CD4-positive, CD25-positive, alpha-beta regulatory T cell (primary cell): ENCODE measurements at regions not wholly inside any gene's neighbourhood (a gene's known extent, or its start where the extent isn't known, plus 50 kb on each side); places are given as distances from the start of the nearest gene placed in this dataset.
A peak's percentile ranks its signal among the peaks of the same experiment; 100 is the strongest.

Source experiments
- ATAC-seq, 2 donors: fragments of 150-1000 bp; cut with Tn5 transposase; one replicate each; pipeline ENCODE4 v1.10.0; 2021; ENCODE audit warnings: low read depth in 2 of 2, moderate number of reproducible peaks in 2 of 2, moderate library complexity in 1 of 2
- DNase-seq, 3 donors: peaks; one replicate each; pipeline versions ENCODE4 v3.0.0 to v3.0.0-alpha.2; 2012 to 2022; ENCODE audit warnings: mixed read lengths in 1 of 3
- H3K27ac ChIP-seq: one replicate; pipeline ENCODE4 v1.7.0; 2013; ENCODE audit warnings: mild to moderate bottlenecking, low read length; ENCODE audit not compliant: insufficient read depth, poor library complexity, severe bottlenecking
- H3K27me3 ChIP-seq: one replicate; pipeline ENCODE4 v1.7.0; 2013; ENCODE audit warnings: low read length; ENCODE audit not compliant: control insufficient read depth, insufficient read depth
- H3K36me3 ChIP-seq: one replicate; pipeline ENCODE4 v1.7.0; 2013; ENCODE audit warnings: mild to moderate bottlenecking, low read length, moderate library complexity; ENCODE audit not compliant: control insufficient read depth, insufficient read depth
- H3K4me1 ChIP-seq: 2 replicates; pipeline ENCODE4 v1.7.0; 2013; ENCODE audit warnings: mild to moderate bottlenecking, low read length; ENCODE audit not compliant: insufficient read depth, control insufficient read depth, poor library complexity, severe bottlenecking
- H3K4me3 ChIP-seq: one replicate; pipeline ENCODE4 v1.7.0; 2013; ENCODE audit warnings: low read depth, mild to moderate bottlenecking, low read length, moderate library complexity
- H3K9me3 ChIP-seq, 2 experiments: 1 replicate in 1 of 2; 2 replicates in 1 of 2; pipeline ENCODE4 v1.7.0; 2013; ENCODE audit warnings: low read length in 2 of 2, mild to moderate bottlenecking in 1 of 2, moderate library complexity in 1 of 2; ENCODE audit not compliant: control insufficient read depth in 2 of 2
- H3K27ac Mint-ChIP-seq, 3 donors: one replicate each; pipeline ENCODE4 v1.8.0; 2020 to 2022; ENCODE audit warnings: mild to moderate bottlenecking in 3 of 3, mixed read lengths in 3 of 3, moderate library complexity in 2 of 3
- H3K27me3 Mint-ChIP-seq: one replicate; pipeline ENCODE4 v1.8.0; 2022; ENCODE audit warnings: mild to moderate bottlenecking, mixed read lengths
- H3K36me3 Mint-ChIP-seq: one replicate; pipeline ENCODE4 v1.8.0; 2020; ENCODE audit warnings: mixed read lengths
- H3K4me1 Mint-ChIP-seq, 4 donors: one replicate each; pipeline ENCODE4 v1.8.0; 2020 to 2022; ENCODE audit warnings: mixed read lengths in 4 of 4, mild to moderate bottlenecking in 1 of 4
- H3K4me3 Mint-ChIP-seq, 4 donors: one replicate each; pipeline ENCODE4 v1.8.0; 2020 to 2022; ENCODE audit warnings: mild to moderate bottlenecking in 4 of 4, mixed read lengths in 4 of 4, moderate library complexity in 3 of 4
- H3K9me3 Mint-ChIP-seq, 7 donors: one replicate each; pipeline ENCODE4 v1.8.0; 2020 to 2022; ENCODE audit warnings: mixed read lengths in 7 of 7, mild to moderate bottlenecking in 3 of 7, moderate library complexity in 2 of 7

DNA sequence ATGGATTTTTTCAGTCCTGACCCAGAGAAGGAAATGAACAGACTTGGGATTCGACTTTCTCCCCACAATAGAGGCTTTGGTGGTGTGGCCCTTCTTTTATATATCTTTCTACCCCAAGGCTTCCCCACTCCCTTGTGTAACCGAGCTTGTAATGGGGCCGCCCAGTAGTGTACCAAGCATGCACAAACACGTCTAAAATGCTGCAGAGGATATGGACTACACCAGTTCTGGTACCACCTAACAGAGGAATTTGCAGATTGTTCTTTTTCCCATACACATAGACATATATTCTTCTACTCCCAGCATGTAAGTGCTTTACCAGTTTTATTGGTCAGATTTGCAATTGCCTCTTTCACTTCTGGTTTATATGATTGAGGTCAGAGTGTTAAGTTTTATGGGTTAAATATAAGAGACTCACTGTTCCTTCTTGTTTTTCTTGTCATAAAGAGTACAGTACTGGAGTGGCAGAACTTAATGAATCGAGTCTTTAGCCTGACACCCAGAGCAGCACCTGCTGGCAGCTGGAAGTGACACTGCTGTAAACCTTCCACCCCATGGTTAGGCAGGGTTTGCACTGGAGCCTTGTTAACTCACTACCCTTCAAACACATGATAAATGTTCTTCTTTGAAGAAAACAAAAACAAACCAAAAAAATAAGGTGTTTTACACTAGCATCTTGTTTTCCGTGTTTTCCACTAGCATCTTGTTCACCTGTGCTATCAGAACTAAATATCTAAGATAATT lies 198.6 kb downstream of the PTPRC start:
- Mint-ChIP-seq H3K36me3 (peaks cover 4% of the 10 kb centered on the region), H3K4me1 (no peaks in the 10 kb centered on the region), H3K4me3 (no peak overlapping the region), H3K9me3 (peaks cover 0 to 4% (median 0%) of the 10 kb centered on the region in 7 donors), H3K27me3 (no peaks in the 10 kb centered on the region), H3K27ac (no peak overlapping the region)
- Histone ChIP-seq H3K36me3 (no peaks in the 10 kb centered on the region), H3K4me3 (no peak overlapping the region), H3K27ac (no peak overlapping the region), H3K9me3 (no peaks in the 10 kb centered on the region), H3K27me3 (no peaks in the 10 kb centered on the region), H3K4me1 (no peaks in the 10 kb centered on the region)
- peak in 1 of 3 donors; percentile 8 for DNase-seq
- ATAC-seq = no peak

DNA sequence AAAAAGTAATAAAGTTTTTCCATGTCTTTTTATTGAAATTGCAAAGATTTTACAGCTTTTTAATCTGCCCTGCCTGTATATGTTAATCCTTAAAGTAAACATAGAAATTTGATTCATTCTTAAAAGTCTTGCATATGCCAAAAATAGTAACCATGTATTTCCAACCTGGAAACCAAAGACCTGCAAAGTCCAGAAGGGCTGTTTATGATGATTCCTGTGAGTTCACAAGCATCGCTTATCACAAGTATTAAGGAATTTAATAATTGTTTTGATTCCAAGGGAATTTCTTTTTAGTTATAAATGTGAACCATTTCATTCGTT lies 199.1 kb downstream of the PTPRC start:
- Histone ChIP-seq H3K36me3 (no peaks in the 10 kb centered on the region), H3K27ac (no peak overlapping the region), H3K27me3 (no peaks in the 10 kb centered on the region), H3K9me3 (no peaks in the 10 kb centered on the region), H3K4me3 (no peak overlapping the region), H3K4me1 (no peaks in the 10 kb centered on the region)
- no peak overlapping the region for H3K4me3 Mint-ChIP-seq
- DNase-seq = no peak
- no peak overlapping the region for H3K27ac Mint-ChIP-seq
- H3K36me3 Mint-ChIP-seq = peaks cover 4% of the 10 kb centered on the region
- no peak for ATAC-seq
- no peaks in the 10 kb centered on the region for H3K27me3 Mint-ChIP-seq
- no peaks in the 10 kb centered on the region for H3K4me1 Mint-ChIP-seq
- peaks cover 0 to 4% (median 0%) of the 10 kb centered on the region in 7 donors for H3K9me3 Mint-ChIP-seq

DNA sequence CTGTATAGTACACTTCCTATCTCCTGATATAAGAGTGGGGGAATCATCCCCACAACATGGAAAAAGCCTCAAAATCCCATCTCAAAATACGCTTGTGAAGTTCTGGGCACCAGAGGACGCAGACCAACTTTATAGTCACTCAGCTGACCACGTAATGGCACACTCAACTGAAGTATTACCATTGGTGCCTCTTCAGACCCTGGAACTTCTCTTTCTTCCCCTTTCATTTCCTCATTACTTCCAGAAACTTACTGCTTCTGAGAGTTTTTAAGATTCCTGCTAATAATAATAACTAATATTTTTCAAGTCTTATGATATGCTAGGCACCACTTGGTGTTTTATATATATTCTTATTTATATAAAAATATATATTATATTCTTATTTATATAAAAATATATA lies 202.6 kb downstream of the PTPRC start:
- H3K4me3 ChIP-seq = no peak overlapping the region
- H3K9me3 Mint-ChIP-seq = peaks cover 0 to 2% (median 0%) of the 10 kb centered on the region in 7 donors
- H3K9me3 ChIP-seq = no peaks in the 10 kb centered on the region
- H3K27me3 Mint-ChIP-seq = no peaks in the 10 kb centered on the region
- no peaks in the 10 kb centered on the region for H3K36me3 ChIP-seq
- no peak overlapping the region for H3K27ac ChIP-seq
- no peak overlapping the region for H3K27ac Mint-ChIP-seq
- H3K4me3 Mint-ChIP-seq = no peak overlapping the region
- H3K4me1 ChIP-seq = no peaks in the 10 kb centered on the region
- no peaks in the 10 kb centered on the region for H3K27me3 ChIP-seq
- H3K36me3 Mint-ChIP-seq = peaks cover 14% of the 10 kb centered on the region
- no peak for ATAC-seq
- H3K4me1 Mint-ChIP-seq = no peaks in the 10 kb centered on the region
- DNase-seq = no peak

DNA sequence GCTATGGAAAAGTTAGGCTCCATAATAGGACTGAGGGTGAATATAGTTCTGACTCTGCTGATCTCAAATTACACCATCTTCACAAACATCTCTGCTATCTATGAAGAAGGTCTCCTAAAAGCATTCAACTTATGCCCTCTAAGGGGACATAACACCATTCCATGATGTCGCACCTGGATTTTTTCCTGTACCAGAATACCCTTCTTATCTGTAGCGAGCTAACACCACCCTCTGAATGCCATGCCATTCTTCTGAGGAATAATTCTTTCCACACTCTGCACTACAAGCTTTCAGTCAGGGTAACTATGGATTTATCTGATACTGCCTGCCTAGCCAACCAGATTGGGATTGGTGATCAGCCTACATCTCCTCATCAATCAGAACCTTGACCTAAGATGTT lies 203.8 kb downstream of the PTPRC start:
- no peaks in the 10 kb centered on the region for H3K4me1 Mint-ChIP-seq
- no peak for DNase-seq
- H3K27me3 Mint-ChIP-seq = no peaks in the 10 kb centered on the region
- H3K9me3 Mint-ChIP-seq = peaks cover 0 to 8% (median 0%) of the 10 kb centered on the region in 7 donors
- no peaks in the 10 kb centered on the region for H3K9me3 ChIP-seq
- peaks cover 22% of the 10 kb centered on the region for H3K36me3 Mint-ChIP-seq
- H3K27ac ChIP-seq = no peak overlapping the region
- H3K36me3 ChIP-seq = no peaks in the 10 kb centered on the region
- no peak overlapping the region for H3K4me3 ChIP-seq
- no peak for ATAC-seq
- H3K27me3 ChIP-seq = no peaks in the 10 kb centered on the region
- no peak overlapping the region for H3K4me3 Mint-ChIP-seq
- H3K4me1 ChIP-seq = no peaks in the 10 kb centered on the region
- H3K27ac Mint-ChIP-seq = no peak overlapping the region

DNA sequence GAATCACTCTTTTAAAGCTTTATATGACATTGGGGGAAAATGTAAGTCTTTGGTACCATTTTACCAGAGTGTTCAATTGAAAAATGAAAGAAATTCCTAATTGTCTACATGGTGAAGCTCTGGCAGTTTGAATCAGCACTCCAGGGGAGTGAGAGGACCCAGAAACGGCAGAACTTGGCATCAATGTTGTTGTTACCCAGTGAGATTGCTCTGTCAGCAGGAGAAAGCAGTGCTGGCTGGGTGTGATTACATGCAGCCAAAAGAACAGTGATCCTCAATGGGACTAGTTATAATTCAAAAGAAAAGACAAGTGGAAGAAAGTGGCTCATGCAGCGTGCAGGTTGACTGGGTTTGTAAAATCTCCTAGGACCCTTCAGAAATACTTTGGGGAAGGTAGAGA lies 206.4 kb downstream of the PTPRC start:
- H3K4me1 Mint-ChIP-seq = no peaks in the 10 kb centered on the region
- no peak overlapping the region for H3K27ac Mint-ChIP-seq
- no peak for DNase-seq

DNA sequence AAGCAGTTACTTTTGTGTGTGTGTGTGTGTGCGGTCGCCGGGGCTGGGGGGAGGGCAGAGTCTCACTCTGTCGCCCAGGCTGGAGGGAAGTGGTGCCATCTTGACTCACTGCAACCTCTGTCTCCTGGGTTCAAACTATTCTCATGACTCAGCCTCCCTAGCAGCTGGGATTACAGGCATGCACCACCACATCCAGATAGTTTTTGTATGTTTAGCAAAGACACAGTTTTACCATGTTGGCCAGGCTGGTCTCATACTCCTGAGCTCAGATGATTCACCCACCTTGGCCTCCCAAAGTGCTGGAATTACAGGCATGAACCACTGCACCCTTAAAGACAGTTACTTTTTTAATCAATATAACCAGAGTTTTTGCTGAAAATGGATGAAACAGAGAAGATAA lies 207.0 kb downstream of the PTPRC start:
- no peak overlapping the region for H3K4me3 ChIP-seq
- Mint-ChIP-seq H3K4me1 (no peaks in the 10 kb centered on the region), H3K27ac (no peak overlapping the region), H3K9me3 (peaks cover 0 to 8% (median 0%) of the 10 kb centered on the region in 7 donors), H3K4me3 (no peak overlapping the region), H3K36me3 (peaks cover 26% of the 10 kb centered on the region), H3K27me3 (no peaks in the 10 kb centered on the region)
- no peaks in the 10 kb centered on the region for H3K4me1 ChIP-seq
- no peaks in the 10 kb centered on the region for H3K27me3 ChIP-seq
- peaks cover 4% of the 10 kb centered on the region for H3K36me3 ChIP-seq
- DNase-seq (no peak), ATAC-seq (no peak)
- no peaks in the 10 kb centered on the region for H3K9me3 ChIP-seq
- no peak overlapping the region for H3K27ac ChIP-seq

More for the DNA sequence above, 206.4 kb downstream of the PTPRC start:
- H3K27me3 Mint-ChIP-seq = no peaks in the 10 kb centered on the region
- H3K9me3 Mint-ChIP-seq = peaks cover 0 to 8% (median 0%) of the 10 kb centered on the region in 7 donors
- H3K4me1 ChIP-seq = no peaks in the 10 kb centered on the region
- no peaks in the 10 kb centered on the region for H3K9me3 ChIP-seq
- no peak overlapping the region for H3K4me3 ChIP-seq
- no peak overlapping the region for H3K27ac ChIP-seq
- no peaks in the 10 kb centered on the region for H3K36me3 ChIP-seq
- no peak for ATAC-seq
- H3K27me3 ChIP-seq = no peaks in the 10 kb centered on the region
- peaks cover 26% of the 10 kb centered on the region for H3K36me3 Mint-ChIP-seq
- H3K4me3 Mint-ChIP-seq = no peak overlapping the region

DNA sequence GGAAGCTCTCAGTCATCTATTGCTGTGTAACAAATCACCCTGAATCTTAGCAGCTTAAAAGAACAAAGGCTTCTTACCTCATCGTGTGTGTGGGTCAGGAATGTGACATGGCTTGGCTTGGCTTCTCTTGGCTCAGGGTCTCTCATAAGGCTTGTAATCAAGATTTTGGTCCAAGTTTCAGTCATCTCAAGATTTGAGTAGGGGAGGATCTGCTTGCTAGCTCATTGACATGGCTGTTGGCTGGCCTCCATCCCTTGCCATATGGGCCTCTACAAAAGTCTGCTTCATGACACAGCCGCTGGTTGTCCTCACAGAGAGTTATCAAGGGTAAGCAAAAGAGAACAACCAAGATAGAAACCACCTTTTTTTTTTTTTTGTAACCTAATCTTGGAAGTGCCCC lies 207.7 kb downstream of the PTPRC start:
- H3K4me1 Mint-ChIP-seq = no peaks in the 10 kb centered on the region
- Histone ChIP-seq H3K36me3 (peaks cover 6% of the 10 kb centered on the region), H3K9me3 (no peaks in the 10 kb centered on the region), H3K4me1 (no peaks in the 10 kb centered on the region), H3K4me3 (no peak overlapping the region), H3K27me3 (no peaks in the 10 kb centered on the region), H3K27ac (no peak overlapping the region)
- H3K27ac Mint-ChIP-seq = no peak overlapping the region
- no peaks in the 10 kb centered on the region for H3K27me3 Mint-ChIP-seq
- no peak overlapping the region for H3K4me3 Mint-ChIP-seq
- H3K9me3 Mint-ChIP-seq = peaks cover 0 to 8% (median 0%) of the 10 kb centered on the region in 7 donors
- DNase-seq (no peak), ATAC-seq (no peak)
- peaks cover 26% of the 10 kb centered on the region for H3K36me3 Mint-ChIP-seq

DNA sequence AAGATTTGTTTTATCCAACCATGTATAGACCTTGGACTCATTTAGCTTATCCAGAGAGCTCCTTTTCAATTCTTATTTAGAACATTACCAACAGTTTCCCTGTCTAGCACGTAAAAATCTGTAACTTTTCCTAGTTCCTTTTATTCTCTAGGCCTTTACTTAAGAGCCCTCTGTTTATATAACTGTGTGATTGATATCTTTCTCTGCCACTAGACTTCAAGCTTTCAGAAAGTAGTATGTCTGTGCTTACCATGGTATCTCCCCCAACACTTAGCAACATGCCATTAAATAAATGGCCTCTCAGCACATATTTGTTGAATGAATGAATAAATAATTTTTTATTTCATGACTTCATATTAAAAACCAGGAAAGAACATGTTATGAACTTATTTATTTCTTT lies 209.4 kb downstream of the PTPRC start:
- no peaks in the 10 kb centered on the region for H3K27me3 ChIP-seq
- H3K9me3 Mint-ChIP-seq = peaks cover 0 to 8% (median 0%) of the 10 kb centered on the region in 7 donors
- no peaks in the 10 kb centered on the region for H3K27me3 Mint-ChIP-seq
- H3K27ac ChIP-seq = no peak overlapping the region
- H3K36me3 Mint-ChIP-seq = peaks cover 26% of the 10 kb centered on the region
- no peaks in the 10 kb centered on the region for H3K4me1 ChIP-seq
- H3K27ac Mint-ChIP-seq = no peak overlapping the region
- H3K36me3 ChIP-seq = peaks cover 6% of the 10 kb centered on the region
- no peak overlapping the region for H3K4me3 Mint-ChIP-seq
- H3K4me1 Mint-ChIP-seq = no peaks in the 10 kb centered on the region
- ATAC-seq (no peak), DNase-seq (no peak)
- H3K4me3 ChIP-seq = no peak overlapping the region
- H3K9me3 ChIP-seq = no peaks in the 10 kb centered on the region
